B cell (primary cell): ENCODE measurements at regions not wholly inside any gene's neighbourhood (a gene's known extent, or its start where the extent isn't known, plus 50 kb on each side); places are given as distances from the start of the nearest gene placed in this dataset.

Experiments
- ATAC-seq: fragments of 200-7000 bp; cut with Tn5 transposase; one replicate; pipeline ENCODE4 v1.10.0; 2021; ENCODE audit warnings: low read depth, mild to moderate bottlenecking, moderate number of reproducible peaks, moderate library complexity
- CTCF ChIA-PET: fragments of 350-600 bp; sonication (Branson Sonifier 250); formaldehyde crosslinking; loops from one replicate; lab custom pipeline; 2021; ENCODE audit warnings: antibody characterized with exemption, inconsistent platforms; lab: Charles Lee
- POLR2A ChIA-PET: fragments of 350-600 bp; sonication (Branson Sonifier 250); formaldehyde crosslinking; loops from one replicate; lab custom pipeline; 2021; ENCODE audit warnings: antibody characterized with exemption; lab: Charles Lee
- DNase-seq: peaks from one replicate; pipeline ENCODE4 v3.0.0; 2013
- H2AFZ ChIP-seq: 2 replicates; pipeline ENCODE4 v1.6.1; 2012; ENCODE audit warnings: mild to moderate bottlenecking, low read depth, low read length; ENCODE audit not compliant: insufficient read depth, poor library complexity, severe bottlenecking
- H3K27ac ChIP-seq, 2 donors: 1 replicate in 1 of 2; 2 replicates in 1 of 2; pipeline ENCODE4 v1.5.1; 2012 to 2013; ENCODE audit warnings: low read length in 2 of 2, mild to moderate bottlenecking in 2 of 2, moderate library complexity in 1 of 2
- H3K27me3 ChIP-seq, 4 experiments: fragments of 200-600 bp in 1 of 4; sonication (generic) in 1 of 4; replicated peaks in 1 of 4; 1 replicate in 2 of 4; 2 replicates in 2 of 4; pipeline versions ENCODE4 v1.6.1 to v1.7.0; 2013 to 2016; ENCODE audit warnings: low read length in 3 of 4, mild to moderate bottlenecking in 2 of 4, mixed read lengths in 1 of 4, moderate library complexity in 1 of 4; ENCODE audit not compliant: insufficient read depth in 4 of 4, control insufficient read depth in 3 of 4; ENCODE audit errors: control extremely low read depth in 1 of 4
- H3K36me3 ChIP-seq, 2 experiments: replicated peaks in 1 of 2; 1 replicate in 1 of 2; 2 replicates in 1 of 2; pipeline versions ENCODE4 v1.6.1 to v1.7.1; 2013; ENCODE audit warnings: low read length in 1 of 2; ENCODE audit not compliant: insufficient read depth in 2 of 2, control insufficient read depth in 1 of 2; ENCODE audit errors: control extremely low read depth in 1 of 2, extremely low read depth in 1 of 2
- H3K4me1 ChIP-seq, 2 donors: fragments of 200-600 bp in 1 of 2; sonication (generic) in 1 of 2; 1 replicate in 1 of 2; 2 replicates in 1 of 2; pipeline versions ENCODE4 v1.5.1 to v1.6.1; 2013 to 2017; ENCODE audit warnings: low read length in 2 of 2; ENCODE audit not compliant: control insufficient read depth in 2 of 2, insufficient read depth in 2 of 2
- H3K4me2 ChIP-seq: replicated peaks from 2 replicates; pipeline ENCODE3; 2012; ENCODE audit warnings: mild to moderate bottlenecking, low read depth, low read length; ENCODE audit not compliant: poor library complexity, severe bottlenecking
- H3K4me3 ChIP-seq, 5 experiments: fragments of 200-600 bp in 1 of 5; sonication (generic) in 1 of 5; 1 replicate in 3 of 5; 2 replicates in 2 of 5; pipeline versions ENCODE4 v1.5.1 to v1.7.0; 2011 to 2016; ENCODE audit warnings: low read length in 4 of 5, mild to moderate bottlenecking in 4 of 5, low read depth in 2 of 5, control low read depth in 1 of 5, moderate library complexity in 1 of 5; ENCODE audit not compliant: insufficient read depth in 1 of 5; ENCODE audit errors: control extremely low read depth in 1 of 5, extremely low read depth in 1 of 5
- H3K79me2 ChIP-seq: fragments of 200-600 bp; sonication (generic); one replicate; pipeline ENCODE4 v1.6.0; 2016; ENCODE audit warnings: low read length; ENCODE audit not compliant: control insufficient read depth, insufficient read depth
- H3K9ac ChIP-seq: fragments of 200-600 bp; sonication (generic); 2 replicates; pipeline ENCODE4 v1.6.1; 2017; ENCODE audit warnings: mild to moderate bottlenecking, low read length, moderate library complexity
- H3K9me3 ChIP-seq, 3 donors: one replicate each; pipeline versions ENCODE4 v1.6.1 to v1.7.1; 2013; ENCODE audit warnings: low read length in 2 of 3; ENCODE audit not compliant: control insufficient read depth in 2 of 3, insufficient read depth in 1 of 3; ENCODE audit errors: control extremely low read depth in 1 of 3
- H4K20me1 ChIP-seq: 2 replicates; pipeline ENCODE4 v1.6.0; 2012; ENCODE audit warnings: mild to moderate bottlenecking, low read length; ENCODE audit not compliant: insufficient read depth, control insufficient read depth, poor library complexity, severe bottlenecking
- H3K27ac Mint-ChIP-seq: one replicate; pipeline ENCODE4 v1.8.0; 2021; ENCODE audit warnings: mixed read lengths
- H3K27me3 Mint-ChIP-seq: one replicate; pipeline ENCODE4 v1.8.0; 2021; ENCODE audit warnings: mixed read lengths
- H3K4me1 Mint-ChIP-seq: one replicate; pipeline ENCODE4 v1.8.0; 2021; ENCODE audit warnings: mixed read lengths
- H3K4me3 Mint-ChIP-seq: one replicate; pipeline ENCODE4 v1.8.0; 2021; ENCODE audit warnings: mixed read lengths
- H3K9me3 Mint-ChIP-seq: one replicate; pipeline ENCODE4 v1.8.0; 2022; ENCODE audit warnings: mixed read lengths; ENCODE audit not compliant: insufficient read depth
- EZH2 ChIP-seq: IDR thresholded peaks from 2 replicates; pipeline ENCODE4 v1.6.1; 2012; ENCODE audit warnings: borderline replicate concordance, low read depth, mild to moderate bottlenecking, moderate library complexity, low read length; ENCODE audit not compliant: insufficient read depth, poor library complexity, severe bottlenecking
- WGBS: methylation state at CpG from one replicate; pipeline ENCODE4 v1.1.5; 2013; ENCODE audit warnings: missing lambda C conversion rate; ENCODE audit not compliant: insufficient coverage; 5-methylcytosine and 5-hydroxymethylcytosine counted together
- intact Hi-C: fragments of 100-400 bp; cut with micrococcal nuclease; formaldehyde crosslinking; loops from one replicate; pipeline ENCODE4 v1.10.0; 2022
- TF ChIP-seq, protein P1 (sequence below): fragments of 200-600 bp; IDR thresholded peaks from one replicate; pipeline ENCODE4 v1.8.0; 2022; ENCODE audit warnings: antibody characterized with exemption, mild to moderate bottlenecking

DNA sequence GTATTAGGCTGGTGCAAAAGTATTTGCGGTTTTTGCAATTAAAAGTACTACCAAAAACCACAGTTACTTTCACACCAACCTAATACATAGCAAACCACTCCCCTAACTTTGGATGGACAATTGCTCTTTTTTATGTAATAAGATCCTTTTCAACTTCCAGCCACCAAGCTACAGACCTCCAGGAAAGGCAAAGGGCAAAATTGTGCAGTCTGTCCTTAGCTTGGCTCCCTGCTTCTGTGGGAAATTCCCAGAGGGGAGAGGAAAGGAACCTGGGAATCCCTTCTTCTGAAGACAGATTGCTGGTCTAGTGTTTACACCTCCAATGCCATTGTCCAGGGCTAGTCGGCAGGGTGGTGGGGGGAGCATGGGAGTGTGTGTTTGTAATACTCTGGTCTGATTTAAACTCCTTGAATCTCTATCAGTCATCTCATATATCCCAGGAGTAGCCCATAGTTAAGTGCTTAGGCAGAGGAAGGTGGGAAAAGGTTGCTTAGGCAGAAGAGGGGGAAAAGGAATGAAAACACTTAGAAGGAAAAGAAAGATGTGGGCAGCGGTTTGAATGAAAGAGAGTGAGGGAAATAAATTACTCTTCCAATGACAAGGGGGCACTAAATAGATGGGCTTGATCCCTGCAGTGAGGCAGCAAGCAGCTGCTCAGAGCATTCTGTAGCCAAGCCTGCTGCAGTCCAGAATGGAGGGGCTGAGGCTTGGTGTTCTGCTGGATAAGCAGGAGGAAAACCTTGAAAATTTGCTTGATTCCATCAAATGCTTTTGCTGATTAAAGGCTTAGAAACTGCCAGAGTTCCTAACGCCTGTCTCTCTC lies 86.9 kb upstream of the MAP1B start:
- Mint-ChIP-seq H3K27me3 (peaks cover 27% of the 10 kb centered on the region), H3K27ac (no peak overlapping the region), H3K4me1 (no peaks in the 10 kb centered on the region), H3K4me3 (no peak overlapping the region), H3K9me3 (peaks cover 4% of the 10 kb centered on the region)
- no peak for TF ChIP-seq EZH2
- TF ChIP-seq, protein P1, sequence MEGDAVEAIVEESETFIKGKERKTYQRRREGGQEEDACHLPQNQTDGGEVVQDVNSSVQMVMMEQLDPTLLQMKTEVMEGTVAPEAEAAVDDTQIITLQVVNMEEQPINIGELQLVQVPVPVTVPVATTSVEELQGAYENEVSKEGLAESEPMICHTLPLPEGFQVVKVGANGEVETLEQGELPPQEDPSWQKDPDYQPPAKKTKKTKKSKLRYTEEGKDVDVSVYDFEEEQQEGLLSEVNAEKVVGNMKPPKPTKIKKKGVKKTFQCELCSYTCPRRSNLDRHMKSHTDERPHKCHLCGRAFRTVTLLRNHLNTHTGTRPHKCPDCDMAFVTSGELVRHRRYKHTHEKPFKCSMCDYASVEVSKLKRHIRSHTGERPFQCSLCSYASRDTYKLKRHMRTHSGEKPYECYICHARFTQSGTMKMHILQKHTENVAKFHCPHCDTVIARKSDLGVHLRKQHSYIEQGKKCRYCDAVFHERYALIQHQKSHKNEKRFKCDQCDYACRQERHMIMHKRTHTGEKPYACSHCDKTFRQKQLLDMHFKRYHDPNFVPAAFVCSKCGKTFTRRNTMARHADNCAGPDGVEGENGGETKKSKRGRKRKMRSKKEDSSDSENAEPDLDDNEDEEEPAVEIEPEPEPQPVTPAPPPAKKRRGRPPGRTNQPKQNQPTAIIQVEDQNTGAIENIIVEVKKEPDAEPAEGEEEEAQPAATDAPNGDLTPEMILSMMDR, result no peak
- intact Hi-C loops, result no loop called here
- Histone ChIP-seq H3K9me3 (peaks cover 0 to 4% (median 4%) of the 10 kb centered on the region in 3 donors), H3K27ac (no peak overlapping the region), H3K9ac (no peak overlapping the region), H3K79me2 (no peaks in the 10 kb centered on the region), H3K4me3 (no peak overlapping the region), H3K4me1 (no peaks in the 10 kb centered on the region), H2AFZ (no peak overlapping the region), H4K20me1 (no peaks in the 10 kb centered on the region), H3K36me3 (no peaks in the 10 kb centered on the region), H3K4me2 (no peak overlapping the region), H3K27me3 (peaks cover 0 to 7% (median 2%) of the 10 kb centered on the region in 4 experiments)
- DNase-seq (no peak), ATAC-seq (no peak)
- WGBS, result 86% methylated on average over 1 of the region's 4 CpGs
- ChIA-PET CTCF (no interaction called here), POLR2A (no interaction called here)

DNA sequence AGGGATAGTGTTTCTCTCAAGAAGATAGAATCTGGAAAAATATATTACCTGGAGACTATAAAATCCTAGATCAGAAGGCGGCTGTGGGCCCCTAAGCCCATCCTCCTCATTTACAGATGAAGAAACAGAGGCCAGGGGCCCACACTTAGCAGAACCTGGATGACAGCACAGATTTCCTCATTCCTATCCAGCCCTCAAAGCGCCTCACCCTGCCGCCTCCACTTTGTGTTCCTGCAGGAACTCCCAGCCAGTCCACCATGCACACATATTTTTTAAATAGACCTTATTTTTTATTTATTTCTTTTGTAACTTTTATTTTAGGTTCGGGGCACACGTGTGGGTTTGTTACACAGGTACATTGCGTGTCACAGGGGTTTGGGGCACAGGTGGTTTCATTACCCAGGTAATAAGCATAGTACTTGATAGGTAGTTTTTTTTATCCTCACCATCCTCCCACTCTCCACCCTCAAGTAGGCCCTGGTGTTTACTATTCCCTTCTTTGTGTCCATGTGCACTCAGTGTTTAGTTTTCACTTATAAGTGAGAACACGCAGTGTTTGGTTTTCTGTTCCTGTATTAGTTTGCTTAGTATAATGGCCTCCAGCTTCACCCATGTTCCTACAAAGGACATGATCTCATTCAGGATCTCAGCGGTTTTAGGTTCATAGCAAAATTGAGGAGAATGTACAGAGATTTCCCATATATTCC lies 85.5 kb upstream of the MAP1B start:
- H3K9ac ChIP-seq, result no peak overlapping the region
- H3K9me3 Mint-ChIP-seq, result peaks cover 4% of the 10 kb centered on the region
- H3K4me1 Mint-ChIP-seq, result no peaks in the 10 kb centered on the region
- H3K79me2 ChIP-seq, result no peaks in the 10 kb centered on the region
- peaks cover 0 to 4% (median 4%) of the 10 kb centered on the region in 3 donors for H3K9me3 ChIP-seq
- H2AFZ ChIP-seq, result no peak overlapping the region
- H3K4me3 Mint-ChIP-seq, result no peak overlapping the region
- H4K20me1 ChIP-seq, result no peaks in the 10 kb centered on the region
- ATAC-seq (no peak), DNase-seq (no peak)
- 100% methylated on average over 1 of the region's 8 CpGs for WGBS
- H3K4me1 ChIP-seq, result no peaks in the 10 kb centered on the region
- CTCF ChIA-PET, result no interaction called here
- intact Hi-C loops, result no loop called here
- H3K4me3 ChIP-seq, result no peak overlapping the region
- H3K27me3 ChIP-seq, result peaks cover 0 to 7% (median 2%) of the 10 kb centered on the region in 4 experiments
- TF ChIP-seq, protein P1, result no peak
- TF ChIP-seq EZH2, result no peak
- H3K4me2 ChIP-seq, result no peak overlapping the region
- H3K36me3 ChIP-seq, result no peaks in the 10 kb centered on the region
- H3K27ac Mint-ChIP-seq, result no peak overlapping the region
- POLR2A ChIA-PET, result no interaction called here
- H3K27ac ChIP-seq, result no peak overlapping the region
- H3K27me3 Mint-ChIP-seq, result peaks cover 21% of the 10 kb centered on the region
